Effector memory CD8-positive, alpha-beta T cell (primary cell): ENCODE measurements at regions not wholly inside any gene's neighbourhood (a gene's known extent, or its start where the extent isn't known, plus 50 kb on each side); places are given as distances from the start of the nearest gene placed in this dataset.
A peak's percentile ranks its signal among the peaks of the same experiment; 100 is the strongest.
"Not testable (repeated sequence)": the region's sequence is repeated elsewhere in the genome, so short reads cannot be mapped to it uniquely, and the experiment has no call there.

ENCODE experiments used
- ATAC-seq: fragments of 150-1000 bp; cut with Tn5 transposase; replicated peaks from 2 replicates; pipeline ENCODE4 v1.10.0; 2021; ENCODE audit warnings: mild to moderate bottlenecking, moderate library complexity
- DNase-seq, 3 experiments: peaks; one replicate each; pipeline ENCODE4 v3.0.0; 2021
- H3K27ac Mint-ChIP-seq, 2 donors: one replicate each; pipeline ENCODE4 v1.8.0; 2022; ENCODE audit warnings: mild to moderate bottlenecking in 2 of 2, mixed read lengths in 2 of 2, moderate library complexity in 2 of 2
- H3K27me3 Mint-ChIP-seq, 2 donors: one replicate each; pipeline ENCODE4 v1.8.0; 2022; ENCODE audit warnings: mixed read lengths in 2 of 2
- H3K36me3 Mint-ChIP-seq: one replicate; pipeline ENCODE4 v1.8.0; 2022; ENCODE audit warnings: mild to moderate bottlenecking, moderate library complexity, mixed read lengths; ENCODE audit not compliant: insufficient read depth
- H3K4me1 Mint-ChIP-seq, 2 donors: one replicate each; pipeline ENCODE4 v1.8.0; 2022; ENCODE audit warnings: low read depth in 2 of 2, mixed read lengths in 2 of 2
- H3K4me3 Mint-ChIP-seq, 2 donors: one replicate each; pipeline ENCODE4 v1.8.0; 2022; ENCODE audit warnings: mild to moderate bottlenecking in 2 of 2, mixed read lengths in 2 of 2, moderate library complexity in 2 of 2
- H3K9me3 Mint-ChIP-seq, 2 donors: one replicate each; pipeline ENCODE4 v1.8.0; 2022; ENCODE audit warnings: mixed read lengths in 2 of 2

GRCh38 chr17:20797292-20797691 is 217.8 kb downstream of the CDRT15L2 start:
- Mint-ChIP-seq H3K4me1 (peaks cover 2 to 9% of the 10 kb centered on the region in 2 donors), H3K36me3 (no peaks in the 10 kb centered on the region), H3K9me3 (no peaks in the 10 kb centered on the region), H3K4me3 (peak overlapping the region in 1 of 2 donors; percentile 56), H3K27me3 (peaks cover 0 to 7% of the 10 kb centered on the region in 2 donors), H3K27ac (peak overlapping the region in 1 of 2 donors; percentile 63)
- ATAC-seq (peak; percentile 62), DNase-seq (no peak)

GRCh38 chr17:20800146-20800545 is 220.6 kb downstream of the CDRT15L2 start:
- Mint-ChIP-seq H3K4me1 (peaks cover 2 to 9% of the 10 kb centered on the region in 2 donors), H3K27me3 (peaks cover 0 to 7% of the 10 kb centered on the region in 2 donors), H3K27ac (no peak overlapping the region), H3K4me3 (no peak overlapping the region), H3K9me3 (no peaks in the 10 kb centered on the region), H3K36me3 (no peaks in the 10 kb centered on the region)
- DNase-seq = no peak
- ATAC-seq = no peak

GRCh38 chr17:20805751-20806150 is 226.2 kb downstream of the CDRT15L2 start:
- Mint-ChIP-seq H3K4me1 (no peaks in the 10 kb centered on the region), H3K27ac (no peak overlapping the region), H3K4me3 (no peak overlapping the region), H3K27me3 (peaks cover 2 to 14% of the 10 kb centered on the region in 2 donors), H3K36me3 (no peaks in the 10 kb centered on the region), H3K9me3 (no peaks in the 10 kb centered on the region)
- ATAC-seq (no peak), DNase-seq (no peak)

GRCh38 chr17:20807566-20807965 is 228.0 kb downstream of the CDRT15L2 start:
- H3K4me3 Mint-ChIP-seq, H3K4me1 Mint-ChIP-seq, H3K27ac Mint-ChIP-seq, DNase-seq, ATAC-seq, H3K36me3 Mint-ChIP-seq, H3K9me3 Mint-ChIP-seq: not testable (repeated sequence)
- H3K27me3 Mint-ChIP-seq = peaks cover 6 to 16% of the 10 kb centered on the region in 2 donors

- H3K4me3 Mint-ChIP-seq, H3K27ac Mint-ChIP-seq, H3K9me3 Mint-ChIP-seq, DNase-seq, H3K4me1 Mint-ChIP-seq, ATAC-seq, H3K36me3 Mint-ChIP-seq: not testable (repeated sequence)
- H3K27me3 Mint-ChIP-seq = peaks cover 11 to 48% of the 10 kb centered on the region in 2 donors
Observed at GRCh38 chr17:20815410-20815809, 227.4 kb downstream of the USP22 start.

GRCh38 chr17:20823905-20824304 is 218.9 kb downstream of the USP22 start:
- Mint-ChIP-seq H3K27me3 (peaks cover 13 to 56% of the 10 kb centered on the region in 2 donors), H3K27ac (no peak overlapping the region), H3K9me3 (no peaks in the 10 kb centered on the region), H3K4me1 (no peaks in the 10 kb centered on the region), H3K36me3 (no peaks in the 10 kb centered on the region), H3K4me3 (no peak overlapping the region)
- DNase-seq (no peak), ATAC-seq (no peak)

GRCh38 chr17:20825539-20825938 is 217.3 kb downstream of the USP22 start:
- no peaks in the 10 kb centered on the region for H3K4me1 Mint-ChIP-seq
- H3K27me3 Mint-ChIP-seq = peaks cover 20 to 62% of the 10 kb centered on the region in 2 donors
- H3K4me3 Mint-ChIP-seq = no peak overlapping the region
- no peak overlapping the region for H3K27ac Mint-ChIP-seq
- no peaks in the 10 kb centered on the region for H3K9me3 Mint-ChIP-seq
- DNase-seq = no peak
- H3K36me3 Mint-ChIP-seq = no peaks in the 10 kb centered on the region
- ATAC-seq = no peak

GRCh38 chr17:20840453-20840852 is 202.4 kb downstream of the USP22 start:
- not testable (repeated sequence) for H3K9me3 Mint-ChIP-seq, DNase-seq, H3K27ac Mint-ChIP-seq, ATAC-seq, H3K36me3 Mint-ChIP-seq
- peaks cover 0 to 10% of the 10 kb centered on the region in 2 donors for H3K4me1 Mint-ChIP-seq
- H3K4me3 Mint-ChIP-seq = peak overlapping the region in 1 of 2 donors; percentile 60
- peaks cover 11 to 27% of the 10 kb centered on the region in 2 donors for H3K27me3 Mint-ChIP-seq

GRCh38 chr17:20840987-20841865 is 201.6 kb downstream of the USP22 start:
- DNase-seq, H3K9me3 Mint-ChIP-seq, H3K27ac Mint-ChIP-seq, H3K36me3 Mint-ChIP-seq, H3K4me3 Mint-ChIP-seq, ATAC-seq: not testable (repeated sequence)
- peaks cover 0 to 10% of the 10 kb centered on the region in 2 donors for H3K4me1 Mint-ChIP-seq
- H3K27me3 Mint-ChIP-seq = peaks cover 11 to 27% of the 10 kb centered on the region in 2 donors

- not testable (repeated sequence) for H3K9me3 Mint-ChIP-seq, H3K4me3 Mint-ChIP-seq, ATAC-seq, H3K27ac Mint-ChIP-seq, DNase-seq, H3K36me3 Mint-ChIP-seq
- Mint-ChIP-seq H3K27me3 (peaks cover 11 to 27% of the 10 kb centered on the region in 2 donors), H3K4me1 (peaks cover 0 to 10% of the 10 kb centered on the region in 2 donors)
Observed at GRCh38 chr17:20842012-20842411, 200.8 kb downstream of the USP22 start.

GRCh38 chr17:20843261-20843660 is 199.6 kb downstream of the USP22 start:
- not testable (repeated sequence) for H3K36me3 Mint-ChIP-seq, ATAC-seq, H3K9me3 Mint-ChIP-seq, H3K27ac Mint-ChIP-seq, DNase-seq
- Mint-ChIP-seq H3K4me1 (peaks cover 0 to 10% of the 10 kb centered on the region in 2 donors), H3K27me3 (peaks cover 17 to 27% of the 10 kb centered on the region in 2 donors), H3K4me3 (peak overlapping the region; percentile 50 to 54)

- H3K27ac Mint-ChIP-seq, DNase-seq, H3K4me3 Mint-ChIP-seq, H3K36me3 Mint-ChIP-seq, H3K9me3 Mint-ChIP-seq: not testable (repeated sequence)
- peaks cover 19 to 27% of the 10 kb centered on the region in 2 donors for H3K27me3 Mint-ChIP-seq
- peaks cover 0 to 10% of the 10 kb centered on the region in 2 donors for H3K4me1 Mint-ChIP-seq
- peak; percentile 57 for ATAC-seq
Observed at GRCh38 chr17:20843799-20844553, 198.8 kb downstream of the USP22 start.

GRCh38 chr17:20848869-20849443 is 193.9 kb downstream of the USP22 start:
- not testable (repeated sequence) for H3K9me3 Mint-ChIP-seq, H3K36me3 Mint-ChIP-seq, H3K27ac Mint-ChIP-seq, H3K4me1 Mint-ChIP-seq, ATAC-seq, DNase-seq, H3K4me3 Mint-ChIP-seq
- peaks cover 14 to 21% of the 10 kb centered on the region in 2 donors for H3K27me3 Mint-ChIP-seq
